ENCODE measurements at regions not wholly inside any gene's neighbourhood (a gene's known extent, or its start where the extent isn't known, plus 50 kb on each side); places are given as distances from the start of the nearest gene placed in this dataset.

DNA sequence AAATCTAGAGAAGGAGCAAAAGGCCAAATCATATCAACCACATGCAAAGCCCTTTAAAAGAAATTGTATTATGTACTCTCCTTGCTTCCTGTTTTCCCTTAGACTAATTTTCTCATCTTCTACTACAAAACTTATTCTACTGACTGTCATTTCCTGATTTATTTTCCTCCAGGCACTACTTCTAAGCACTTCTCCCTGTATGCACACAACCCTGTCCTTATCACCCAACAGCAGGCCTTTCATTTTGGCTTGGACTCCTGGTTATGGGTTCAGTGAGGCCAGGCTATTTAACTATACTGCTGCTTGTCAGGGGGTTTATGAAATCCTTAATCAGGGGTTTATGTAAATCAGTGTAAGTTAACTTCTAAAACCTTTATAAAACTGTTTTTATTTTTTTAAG, 205.1 kb upstream of the FAM98A start (continued):
- TF ChIP-seq, protein P1, sequence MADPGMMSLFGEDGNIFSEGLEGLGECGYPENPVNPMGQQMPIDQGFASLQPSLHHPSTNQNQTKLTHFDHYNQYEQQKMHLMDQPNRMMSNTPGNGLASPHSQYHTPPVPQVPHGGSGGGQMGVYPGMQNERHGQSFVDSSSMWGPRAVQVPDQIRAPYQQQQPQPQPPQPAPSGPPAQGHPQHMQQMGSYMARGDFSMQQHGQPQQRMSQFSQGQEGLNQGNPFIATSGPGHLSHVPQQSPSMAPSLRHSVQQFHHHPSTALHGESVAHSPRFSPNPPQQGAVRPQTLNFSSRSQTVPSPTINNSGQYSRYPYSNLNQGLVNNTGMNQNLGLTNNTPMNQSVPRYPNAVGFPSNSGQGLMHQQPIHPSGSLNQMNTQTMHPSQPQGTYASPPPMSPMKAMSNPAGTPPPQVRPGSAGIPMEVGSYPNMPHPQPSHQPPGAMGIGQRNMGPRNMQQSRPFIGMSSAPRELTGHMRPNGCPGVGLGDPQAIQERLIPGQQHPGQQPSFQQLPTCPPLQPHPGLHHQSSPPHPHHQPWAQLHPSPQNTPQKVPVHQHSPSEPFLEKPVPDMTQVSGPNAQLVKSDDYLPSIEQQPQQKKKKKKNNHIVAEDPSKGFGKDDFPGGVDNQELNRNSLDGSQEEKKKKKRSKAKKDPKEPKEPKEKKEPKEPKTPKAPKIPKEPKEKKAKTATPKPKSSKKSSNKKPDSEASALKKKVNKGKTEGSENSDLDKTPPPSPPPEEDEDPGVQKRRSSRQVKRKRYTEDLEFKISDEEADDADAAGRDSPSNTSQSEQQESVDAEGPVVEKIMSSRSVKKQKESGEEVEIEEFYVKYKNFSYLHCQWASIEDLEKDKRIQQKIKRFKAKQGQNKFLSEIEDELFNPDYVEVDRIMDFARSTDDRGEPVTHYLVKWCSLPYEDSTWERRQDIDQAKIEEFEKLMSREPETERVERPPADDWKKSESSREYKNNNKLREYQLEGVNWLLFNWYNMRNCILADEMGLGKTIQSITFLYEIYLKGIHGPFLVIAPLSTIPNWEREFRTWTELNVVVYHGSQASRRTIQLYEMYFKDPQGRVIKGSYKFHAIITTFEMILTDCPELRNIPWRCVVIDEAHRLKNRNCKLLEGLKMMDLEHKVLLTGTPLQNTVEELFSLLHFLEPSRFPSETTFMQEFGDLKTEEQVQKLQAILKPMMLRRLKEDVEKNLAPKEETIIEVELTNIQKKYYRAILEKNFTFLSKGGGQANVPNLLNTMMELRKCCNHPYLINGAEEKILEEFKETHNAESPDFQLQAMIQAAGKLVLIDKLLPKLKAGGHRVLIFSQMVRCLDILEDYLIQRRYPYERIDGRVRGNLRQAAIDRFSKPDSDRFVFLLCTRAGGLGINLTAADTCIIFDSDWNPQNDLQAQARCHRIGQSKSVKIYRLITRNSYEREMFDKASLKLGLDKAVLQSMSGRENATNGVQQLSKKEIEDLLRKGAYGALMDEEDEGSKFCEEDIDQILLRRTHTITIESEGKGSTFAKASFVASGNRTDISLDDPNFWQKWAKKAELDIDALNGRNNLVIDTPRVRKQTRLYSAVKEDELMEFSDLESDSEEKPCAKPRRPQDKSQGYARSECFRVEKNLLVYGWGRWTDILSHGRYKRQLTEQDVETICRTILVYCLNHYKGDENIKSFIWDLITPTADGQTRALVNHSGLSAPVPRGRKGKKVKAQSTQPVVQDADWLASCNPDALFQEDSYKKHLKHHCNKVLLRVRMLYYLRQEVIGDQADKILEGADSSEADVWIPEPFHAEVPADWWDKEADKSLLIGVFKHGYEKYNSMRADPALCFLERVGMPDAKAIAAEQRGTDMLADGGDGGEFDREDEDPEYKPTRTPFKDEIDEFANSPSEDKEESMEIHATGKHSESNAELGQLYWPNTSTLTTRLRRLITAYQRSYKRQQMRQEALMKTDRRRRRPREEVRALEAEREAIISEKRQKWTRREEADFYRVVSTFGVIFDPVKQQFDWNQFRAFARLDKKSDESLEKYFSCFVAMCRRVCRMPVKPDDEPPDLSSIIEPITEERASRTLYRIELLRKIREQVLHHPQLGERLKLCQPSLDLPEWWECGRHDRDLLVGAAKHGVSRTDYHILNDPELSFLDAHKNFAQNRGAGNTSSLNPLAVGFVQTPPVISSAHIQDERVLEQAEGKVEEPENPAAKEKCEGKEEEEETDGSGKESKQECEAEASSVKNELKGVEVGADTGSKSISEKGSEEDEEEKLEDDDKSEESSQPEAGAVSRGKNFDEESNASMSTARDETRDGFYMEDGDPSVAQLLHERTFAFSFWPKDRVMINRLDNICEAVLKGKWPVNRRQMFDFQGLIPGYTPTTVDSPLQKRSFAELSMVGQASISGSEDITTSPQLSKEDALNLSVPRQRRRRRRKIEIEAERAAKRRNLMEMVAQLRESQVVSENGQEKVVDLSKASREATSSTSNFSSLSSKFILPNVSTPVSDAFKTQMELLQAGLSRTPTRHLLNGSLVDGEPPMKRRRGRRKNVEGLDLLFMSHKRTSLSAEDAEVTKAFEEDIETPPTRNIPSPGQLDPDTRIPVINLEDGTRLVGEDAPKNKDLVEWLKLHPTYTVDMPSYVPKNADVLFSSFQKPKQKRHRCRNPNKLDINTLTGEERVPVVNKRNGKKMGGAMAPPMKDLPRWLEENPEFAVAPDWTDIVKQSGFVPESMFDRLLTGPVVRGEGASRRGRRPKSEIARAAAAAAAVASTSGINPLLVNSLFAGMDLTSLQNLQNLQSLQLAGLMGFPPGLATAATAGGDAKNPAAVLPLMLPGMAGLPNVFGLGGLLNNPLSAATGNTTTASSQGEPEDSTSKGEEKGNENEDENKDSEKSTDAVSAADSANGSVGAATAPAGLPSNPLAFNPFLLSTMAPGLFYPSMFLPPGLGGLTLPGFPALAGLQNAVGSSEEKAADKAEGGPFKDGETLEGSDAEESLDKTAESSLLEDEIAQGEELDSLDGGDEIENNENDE (IDR thresholded peaks at IDR 0.05; ENCODE audit: insufficient replicate concordance, low read length) = no peak
- no peak for TF ChIP-seq CTBP2 (IDR thresholded peaks at IDR 0.05; ENCODE audit: borderline replicate concordance, insufficient read depth, insufficient read length, low read length)
- TF ChIP-seq, protein P2, sequence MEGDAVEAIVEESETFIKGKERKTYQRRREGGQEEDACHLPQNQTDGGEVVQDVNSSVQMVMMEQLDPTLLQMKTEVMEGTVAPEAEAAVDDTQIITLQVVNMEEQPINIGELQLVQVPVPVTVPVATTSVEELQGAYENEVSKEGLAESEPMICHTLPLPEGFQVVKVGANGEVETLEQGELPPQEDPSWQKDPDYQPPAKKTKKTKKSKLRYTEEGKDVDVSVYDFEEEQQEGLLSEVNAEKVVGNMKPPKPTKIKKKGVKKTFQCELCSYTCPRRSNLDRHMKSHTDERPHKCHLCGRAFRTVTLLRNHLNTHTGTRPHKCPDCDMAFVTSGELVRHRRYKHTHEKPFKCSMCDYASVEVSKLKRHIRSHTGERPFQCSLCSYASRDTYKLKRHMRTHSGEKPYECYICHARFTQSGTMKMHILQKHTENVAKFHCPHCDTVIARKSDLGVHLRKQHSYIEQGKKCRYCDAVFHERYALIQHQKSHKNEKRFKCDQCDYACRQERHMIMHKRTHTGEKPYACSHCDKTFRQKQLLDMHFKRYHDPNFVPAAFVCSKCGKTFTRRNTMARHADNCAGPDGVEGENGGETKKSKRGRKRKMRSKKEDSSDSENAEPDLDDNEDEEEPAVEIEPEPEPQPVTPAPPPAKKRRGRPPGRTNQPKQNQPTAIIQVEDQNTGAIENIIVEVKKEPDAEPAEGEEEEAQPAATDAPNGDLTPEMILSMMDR (IDR thresholded peaks at IDR 0.05; ENCODE audit: control extremely low read depth in 1 of 3, insufficient read depth in 1 of 3, low read depth in 1 of 3, low read length in 3 of 3) = no peak
- TF ChIP-seq EGR1 (IDR thresholded peaks at IDR 0.05; ENCODE audit: borderline replicate concordance, low read depth, low read length) = no peak
- TF ChIP-seq JUND (IDR thresholded peaks at IDR 0.05; ENCODE audit: low read length) = no peak
- TF ChIP-seq TBP (IDR thresholded peaks at IDR 0.05; ENCODE audit: low read depth, low read length) = no peak
- no peak for TF ChIP-seq TAF7 (optimal IDR thresholded peaks at IDR 0.05; ENCODE audit: borderline replicate concordance, low read depth, low read length)
- TF ChIP-seq HDAC2 (IDR thresholded peaks at IDR 0.05; ENCODE audit: borderline replicate concordance in 1 of 2, low read depth in 2 of 2, low read length in 2 of 2) = no peak

All from H1 (cell line).